NOMO-1 treated with dmso at 0.1 percent for 144 hours (cell line): ENCODE measurements at regions not wholly inside any gene's neighbourhood (a gene's known extent, or its start where the extent isn't known, plus 50 kb on each side); places are given as distances from the start of the nearest gene placed in this dataset.
"Not testable (repeated sequence)": the region's sequence is repeated elsewhere in the genome, so short reads cannot be mapped to it uniquely, and the experiment has no call there.

ENCODE experiments used
- DNase-seq: peaks from one replicate; lab custom pipeline; 2025; ENCODE audit not compliant: unreplicated experiment; lab: John Stamatoyannopoulos, UW

DNA sequence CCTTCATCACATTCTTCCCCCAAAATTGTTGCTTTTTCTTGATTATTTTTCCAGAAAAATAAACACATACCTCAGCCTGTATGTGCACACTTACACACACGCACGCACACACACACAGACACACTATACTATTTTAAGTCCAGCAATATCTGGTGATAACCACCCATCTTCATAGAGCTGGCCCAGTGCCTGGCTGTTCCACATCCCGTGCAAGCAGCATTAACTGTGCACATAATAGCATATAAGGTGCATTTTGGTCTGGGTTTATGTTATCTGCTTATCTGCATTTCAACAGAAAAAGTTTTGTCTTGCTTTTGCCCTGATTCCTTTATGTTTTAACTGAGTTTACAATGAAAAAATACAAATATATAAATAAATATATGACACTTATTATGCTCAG lies 143.1 kb upstream of the KLF6 start:
- DNase-seq: no peak

DNA sequence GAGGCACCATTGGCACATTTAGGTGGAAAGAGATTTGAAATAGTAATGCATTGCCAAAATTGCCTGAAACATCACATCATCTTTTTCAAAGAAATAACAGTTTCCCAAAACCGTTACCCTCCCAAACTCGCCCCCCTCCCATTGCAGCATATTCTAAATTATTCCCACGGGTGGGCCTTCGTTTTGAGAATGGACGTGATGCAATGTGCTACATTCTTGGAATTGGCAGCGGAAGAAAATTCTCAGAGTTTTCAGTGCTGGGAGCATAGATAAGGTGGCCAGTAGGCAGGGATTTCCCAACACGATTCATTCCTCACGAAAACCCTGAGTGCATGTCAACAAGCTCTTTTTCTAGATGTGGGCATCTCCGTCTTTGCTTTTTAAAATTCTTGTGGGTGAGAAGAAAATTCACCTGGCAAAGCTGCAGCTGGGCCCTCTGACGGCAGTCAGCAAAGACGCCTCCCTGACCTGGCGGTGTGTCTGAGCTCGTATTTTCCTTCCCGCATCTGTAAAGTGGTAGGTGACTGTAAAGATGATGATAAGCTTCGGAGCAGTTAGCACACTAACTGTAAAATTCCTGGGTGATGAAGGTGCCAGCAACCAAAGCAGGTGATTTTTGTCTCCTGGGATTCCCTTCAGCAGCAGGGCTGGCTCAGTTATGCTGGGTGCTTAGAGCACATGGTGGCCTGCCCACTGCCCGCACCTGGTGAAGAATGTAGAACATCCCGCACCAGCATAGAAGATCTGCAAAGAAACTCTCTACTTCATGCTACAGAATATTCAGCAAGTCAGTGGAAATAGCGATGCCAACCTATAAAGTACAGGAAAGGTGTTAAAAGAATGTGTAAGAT lies 141.9 kb upstream of the KLF6 start:
- DNase-seq: no peak

DNA sequence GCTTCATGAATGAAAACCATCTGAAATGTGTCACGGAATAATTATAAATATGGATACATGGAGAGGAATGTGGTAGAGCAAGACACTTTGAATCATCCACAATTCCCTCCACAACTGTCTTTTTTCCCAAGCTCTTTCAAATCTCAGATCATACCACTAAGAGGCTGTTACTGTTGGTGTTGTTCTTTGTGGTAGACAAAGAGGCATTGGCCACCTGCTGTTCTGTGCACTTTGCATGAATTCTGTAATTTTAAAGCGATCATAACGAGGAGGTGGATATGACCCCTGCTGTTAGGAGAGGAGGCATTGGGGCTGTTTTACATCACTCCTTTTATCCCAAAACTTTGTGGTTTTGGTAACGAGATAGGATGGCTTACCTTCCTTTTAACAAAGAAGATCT lies 141.2 kb upstream of the KLF6 start:
- DNase-seq: no peak

- no peak for DNase-seq
Measured at GRCh38 chr10:3925184-3925583, 140.2 kb upstream of the KLF6 start.

DNA sequence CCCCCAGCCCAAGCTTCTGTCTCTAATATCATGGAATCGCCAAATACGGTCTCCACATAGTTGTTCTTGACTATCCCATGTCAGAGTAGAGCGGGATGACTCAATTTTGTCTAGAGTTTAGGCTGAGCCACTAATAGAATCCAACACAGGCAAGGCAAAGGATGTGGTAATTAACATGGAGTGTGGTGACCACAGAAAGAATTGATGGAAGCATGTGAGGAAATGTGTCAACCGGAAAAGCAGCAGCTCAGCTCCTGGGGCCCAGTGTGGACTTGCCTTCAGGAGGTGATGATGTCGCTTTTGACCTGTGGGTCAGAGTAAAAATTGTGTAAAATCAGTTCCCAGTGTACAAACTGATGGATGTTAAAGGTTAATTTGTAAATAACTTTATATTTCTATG lies 139.3 kb upstream of the KLF6 start:
- no peak for DNase-seq

DNA sequence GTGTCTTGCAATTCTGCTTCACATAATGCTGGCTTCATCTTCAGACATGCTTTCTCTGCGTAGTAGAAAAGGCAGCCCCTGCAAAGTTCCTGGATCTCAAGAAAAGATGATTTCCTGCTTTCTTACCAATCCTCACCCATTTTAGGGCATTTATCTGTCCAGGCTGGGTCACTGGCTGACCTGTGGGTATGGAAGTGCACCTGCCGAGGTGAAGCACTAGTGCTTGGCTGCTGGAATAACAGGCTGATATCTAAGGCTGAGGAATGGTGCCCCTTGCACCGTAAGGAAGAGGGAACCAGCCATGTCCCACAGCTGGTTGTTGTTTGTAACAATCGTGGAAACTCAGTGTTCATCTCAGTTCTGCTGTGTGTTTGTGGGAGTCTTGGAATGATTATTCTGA lies 138.0 kb upstream of the KLF6 start:
- no peak for DNase-seq

- no peak for DNase-seq
Measured at GRCh38 chr10:3919709-3920308, 134.8 kb upstream of the KLF6 start.

DNA sequence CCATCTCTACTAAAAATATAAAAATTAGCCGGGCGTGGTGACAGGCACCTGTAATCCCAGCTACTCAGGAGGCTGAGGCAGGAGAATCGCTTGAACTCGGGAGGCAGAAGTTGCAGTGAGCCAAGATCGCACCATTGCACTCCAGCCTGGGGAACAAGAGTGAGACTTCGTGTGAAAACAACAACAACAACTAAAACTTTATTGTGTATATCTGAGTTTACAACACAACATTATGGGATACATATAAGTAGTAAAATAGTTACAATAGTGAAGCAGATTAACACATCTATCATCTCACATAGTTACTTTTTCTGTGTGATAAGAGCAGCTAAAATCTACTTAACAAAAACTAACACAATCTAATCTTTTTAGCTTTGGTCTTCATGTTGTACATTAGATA lies 132.4 kb upstream of the KLF6 start:
- not testable (repeated sequence) for DNase-seq

- no peak for DNase-seq
Measured at GRCh38 chr10:3914733-3915132, 129.7 kb upstream of the KLF6 start.

DNA sequence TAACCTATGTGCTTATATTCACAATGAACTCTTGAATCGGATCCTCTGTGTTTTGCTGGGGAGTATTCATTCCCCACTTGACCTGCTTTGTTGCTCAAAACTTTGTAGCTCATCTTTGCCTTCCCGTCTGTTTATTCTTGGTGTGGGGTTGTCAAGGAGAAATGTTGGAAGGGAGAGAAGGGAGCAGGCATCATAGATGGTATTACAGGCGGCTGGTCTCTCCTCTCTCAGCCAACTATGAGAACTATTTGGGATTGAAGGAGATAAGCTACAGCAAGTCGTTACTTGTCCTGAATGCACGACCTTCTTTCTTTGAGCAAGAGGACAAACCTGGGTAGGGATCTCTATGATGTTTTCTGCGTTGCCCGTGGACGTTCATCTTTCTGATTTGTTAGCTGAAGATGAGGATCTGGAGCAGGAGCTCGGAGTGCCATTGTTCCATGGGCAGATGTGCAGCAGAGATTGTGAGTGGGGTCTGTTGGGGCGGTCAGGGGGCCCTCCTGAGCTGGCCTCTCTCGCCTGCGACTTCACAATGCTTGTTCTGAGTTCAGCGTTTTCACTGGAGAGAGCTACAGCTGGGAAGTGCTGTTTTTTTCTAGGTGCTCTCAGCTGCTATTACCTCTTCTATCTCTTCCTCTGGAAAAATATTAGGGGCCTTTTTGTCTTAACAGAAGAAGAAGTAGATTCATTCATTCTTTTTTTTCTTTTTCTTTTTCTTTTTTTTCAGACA lies 126.9 kb upstream of the KLF6 start:
- DNase-seq: no peak

DNA sequence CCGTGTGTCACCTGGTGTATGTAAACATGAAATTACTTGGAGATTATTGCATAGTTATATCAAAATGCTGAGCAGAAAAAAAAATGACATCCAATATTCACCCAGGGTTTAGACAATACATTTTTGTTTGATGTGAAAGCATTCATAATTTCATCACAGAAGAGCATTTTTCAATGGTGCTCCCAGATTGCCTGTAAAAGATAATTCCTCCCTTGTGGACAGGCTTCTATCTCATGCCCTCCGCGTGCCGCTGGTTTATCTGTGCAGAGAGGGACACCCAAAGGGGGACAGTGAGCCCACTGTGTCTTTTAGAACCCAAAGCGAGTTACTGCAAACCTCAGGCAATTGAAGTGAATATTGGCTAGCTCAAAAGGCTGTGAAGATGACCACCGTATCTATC lies 126.2 kb upstream of the KLF6 start:
- DNase-seq: no peak

DNA sequence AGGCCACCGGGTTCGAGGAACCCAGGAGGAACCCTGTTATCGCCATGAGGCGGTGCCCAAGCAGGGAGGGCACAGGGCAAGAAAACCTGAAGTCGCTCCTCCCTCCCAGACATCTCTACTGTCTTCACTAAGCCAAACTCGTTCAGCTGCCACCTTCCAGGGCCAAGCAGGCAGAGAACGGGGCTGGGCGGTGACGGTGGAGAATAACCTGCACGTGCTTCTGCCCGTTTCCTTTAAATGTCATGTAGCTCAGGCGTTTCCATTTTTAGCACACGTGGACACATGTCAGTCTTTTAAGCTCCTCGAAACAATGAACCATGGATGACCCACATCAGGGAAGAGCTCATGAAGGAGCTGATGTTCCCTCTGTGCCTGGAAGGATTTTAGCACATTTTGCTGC lies 124.3 kb upstream of the KLF6 start:
- no peak for DNase-seq

DNA sequence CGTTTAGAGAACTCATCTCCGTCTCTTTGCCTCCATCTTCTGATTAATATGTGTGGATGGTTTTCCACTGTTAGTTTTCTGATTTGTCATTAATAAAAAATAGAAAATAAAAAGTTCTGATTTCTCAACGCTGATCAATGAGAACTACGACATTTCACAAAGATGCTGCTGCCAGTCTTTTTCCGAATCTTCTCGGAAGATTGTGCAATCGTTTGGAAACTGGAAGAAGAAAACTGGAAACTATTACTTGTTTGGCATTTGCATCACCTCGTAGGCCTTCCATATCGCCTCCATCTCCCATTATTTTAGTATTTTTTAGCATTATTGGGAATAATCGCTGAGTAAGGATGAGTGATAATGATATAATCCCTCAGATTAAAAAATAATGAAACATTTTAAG lies 123.2 kb upstream of the KLF6 start:
- no peak for DNase-seq

GRCh38 chr10:3907514-3907913 lies 122.5 kb upstream of the KLF6 start:
- DNase-seq: no peak

- no peak for DNase-seq
Measured at GRCh38 chr10:3906511-3907111, 121.6 kb upstream of the KLF6 start.

DNA sequence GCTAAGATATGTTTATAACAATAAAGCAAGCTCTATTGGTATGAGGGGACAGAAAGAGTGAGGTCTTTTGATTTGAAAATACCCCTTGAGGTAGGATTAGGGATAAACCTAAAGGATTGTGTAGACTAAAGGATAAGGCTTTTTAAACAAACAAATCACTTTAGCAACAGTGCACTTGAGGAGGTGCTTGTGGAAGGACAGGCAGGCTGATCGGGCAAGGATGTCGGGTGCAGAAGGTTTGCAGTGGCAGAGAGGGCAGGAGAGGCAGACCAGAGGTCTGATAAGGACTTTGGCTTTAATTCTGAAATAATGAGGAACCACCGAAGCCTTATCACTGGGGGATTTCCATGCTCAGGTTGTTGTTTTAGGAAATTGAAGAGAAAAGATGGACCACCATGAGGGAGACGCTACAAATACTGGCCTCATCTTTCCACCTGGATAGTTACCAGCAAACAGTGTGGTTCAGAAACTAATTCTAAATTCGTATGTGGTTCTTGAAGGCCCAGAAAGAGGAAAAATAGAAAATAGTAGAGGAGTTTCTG lies 119.5 kb upstream of the KLF6 start:
- no peak for DNase-seq

- DNase-seq: no peak
Measured at GRCh38 chr10:3902809-3903410, 117.9 kb upstream of the KLF6 start.

DNA sequence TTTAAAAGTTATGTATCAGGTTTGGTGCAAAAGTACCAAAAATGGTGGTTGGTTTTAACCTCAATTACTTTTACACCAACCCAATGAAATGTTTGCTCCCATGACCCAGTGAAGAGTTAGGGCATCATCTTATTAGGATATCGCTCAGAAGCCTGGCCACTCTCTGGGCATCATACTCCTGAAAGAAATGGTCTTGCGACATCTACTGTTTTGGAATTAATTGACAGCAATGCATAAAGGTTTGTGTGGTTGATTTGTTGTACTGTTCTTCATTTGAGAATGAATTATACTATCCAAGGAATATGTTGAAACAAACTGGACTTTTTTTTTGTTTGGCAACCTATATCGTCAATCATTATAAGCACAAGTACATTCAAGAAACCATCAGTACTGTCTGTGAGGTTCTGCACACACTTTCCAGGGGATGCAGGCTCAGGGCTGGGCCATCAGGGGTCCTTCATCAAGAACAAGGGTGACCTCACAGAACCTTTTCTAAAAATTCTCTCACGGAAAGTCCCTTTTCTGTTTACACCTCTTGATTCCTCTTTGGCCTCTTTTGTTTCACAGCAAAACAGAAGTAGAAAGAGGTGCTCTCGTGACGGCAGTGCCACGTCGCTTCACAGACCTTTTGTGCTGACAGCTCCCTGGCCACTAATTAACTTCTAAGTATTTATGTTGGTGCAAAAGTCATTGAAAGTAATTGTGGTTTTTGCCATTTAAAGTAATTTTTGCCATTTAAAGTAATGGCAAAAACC lies 117.2 kb upstream of the KLF6 start:
- peak; percentile 22 for DNase-seq

GRCh38 chr10:3901370-3901769 lies 116.4 kb upstream of the KLF6 start:
- no peak for DNase-seq

DNA sequence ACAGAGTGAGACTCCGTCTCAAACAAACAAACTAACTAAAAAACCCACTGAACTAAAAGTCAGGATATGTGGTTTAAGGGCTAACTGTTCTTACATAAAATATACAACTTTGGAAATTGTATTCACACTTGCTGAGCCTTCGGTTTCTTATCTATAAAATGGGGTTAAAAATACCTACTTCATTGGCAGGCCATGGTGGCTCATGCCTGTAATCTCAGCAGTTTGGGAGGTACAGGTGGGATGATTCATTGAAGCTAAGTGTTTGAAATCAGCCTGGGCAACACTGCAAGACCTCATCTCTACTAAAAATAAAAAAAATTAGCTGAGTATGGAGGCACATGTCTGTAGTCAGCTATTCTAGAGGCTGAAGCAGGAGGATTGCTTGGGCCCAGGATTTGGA lies 115.4 kb upstream of the KLF6 start:
- DNase-seq: no peak
